ENCODE measurements at regions not wholly inside any gene's neighbourhood (a gene's known extent, or its start where the extent isn't known, plus 50 kb on each side); places are given as distances from the start of the nearest gene placed in this dataset.

DNA sequence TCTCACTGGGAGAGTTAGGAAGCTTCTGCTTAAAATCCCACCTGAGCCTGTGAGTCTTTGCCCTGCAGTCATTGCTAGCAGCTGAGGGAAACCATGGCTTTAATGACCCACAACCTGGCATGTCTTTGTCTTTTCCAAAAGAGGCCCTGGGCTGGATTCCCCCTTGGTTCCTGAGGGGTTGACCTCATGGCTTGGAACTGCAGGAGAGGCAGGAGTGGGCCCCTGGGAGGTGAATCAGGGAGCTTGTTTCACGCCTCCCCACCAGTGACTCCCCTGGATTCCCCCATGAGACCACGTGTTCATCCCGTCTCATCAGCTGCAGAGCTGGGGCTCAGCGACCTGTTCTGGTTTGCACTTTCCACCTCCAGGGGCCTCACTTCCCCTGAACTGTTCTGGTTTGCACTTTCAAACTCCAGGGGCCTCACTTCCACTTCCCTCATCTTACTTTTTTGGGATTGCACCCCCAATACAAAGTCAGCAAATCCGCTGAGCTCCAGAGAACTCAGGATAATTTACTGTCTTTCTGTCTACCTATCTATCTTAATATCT lies 58.5 kb upstream of the TMEM18 start:
- no peak for TF ChIP-seq POLR2AphosphoS5 (IDR thresholded peaks at IDR 0.05)
- TF ChIP-seq, protein P1, sequence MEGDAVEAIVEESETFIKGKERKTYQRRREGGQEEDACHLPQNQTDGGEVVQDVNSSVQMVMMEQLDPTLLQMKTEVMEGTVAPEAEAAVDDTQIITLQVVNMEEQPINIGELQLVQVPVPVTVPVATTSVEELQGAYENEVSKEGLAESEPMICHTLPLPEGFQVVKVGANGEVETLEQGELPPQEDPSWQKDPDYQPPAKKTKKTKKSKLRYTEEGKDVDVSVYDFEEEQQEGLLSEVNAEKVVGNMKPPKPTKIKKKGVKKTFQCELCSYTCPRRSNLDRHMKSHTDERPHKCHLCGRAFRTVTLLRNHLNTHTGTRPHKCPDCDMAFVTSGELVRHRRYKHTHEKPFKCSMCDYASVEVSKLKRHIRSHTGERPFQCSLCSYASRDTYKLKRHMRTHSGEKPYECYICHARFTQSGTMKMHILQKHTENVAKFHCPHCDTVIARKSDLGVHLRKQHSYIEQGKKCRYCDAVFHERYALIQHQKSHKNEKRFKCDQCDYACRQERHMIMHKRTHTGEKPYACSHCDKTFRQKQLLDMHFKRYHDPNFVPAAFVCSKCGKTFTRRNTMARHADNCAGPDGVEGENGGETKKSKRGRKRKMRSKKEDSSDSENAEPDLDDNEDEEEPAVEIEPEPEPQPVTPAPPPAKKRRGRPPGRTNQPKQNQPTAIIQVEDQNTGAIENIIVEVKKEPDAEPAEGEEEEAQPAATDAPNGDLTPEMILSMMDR (IDR thresholded peaks at IDR 0.05): no peak
- no peak for TF ChIP-seq POLR2A (IDR thresholded peaks at IDR 0.05)
